PC-3 (cell line): ENCODE measurements at regions not wholly inside any gene's neighbourhood (a gene's known extent, or its start where the extent isn't known, plus 50 kb on each side); places are given as distances from the start of the nearest gene placed in this dataset.

Experiments
- ATAC-seq: fragments of 200-7000 bp; cut with Tn5 transposase; 2 replicates; pipeline ENCODE4 v1.9.1; 2020; ENCODE audit warnings: mild to moderate bottlenecking, moderate library complexity
- BruUV-seq: library from RNA; stranded (reverse); fragments of 400-500 nt; replicated peaks from 2 replicates; lab custom pipeline; 2021; lab: Mats Ljungman, UMichigan
- CTCF ChIA-PET: fragments of 300-600 bp; sonication (Branson Sonifier 250); formaldehyde crosslinking; loops from one replicate; lab custom pipeline; 2022; ENCODE audit warnings: antibody characterized with exemption; lab: Charles Lee
- POLR2A ChIA-PET: fragments of 300-600 bp; sonication (Branson Sonifier 250); formaldehyde crosslinking; loops from one replicate; lab custom pipeline; 2022; ENCODE audit warnings: antibody characterized with exemption; ENCODE audit not compliant: unreplicated experiment; lab: Charles Lee
- DNase-seq: peaks from one replicate; pipeline ENCODE4 v3.0.0-alpha.2; 2015
- H2AFZ ChIP-seq: fragments of 300-600 bp; sonication (generic); 2 replicates; pipeline ENCODE4 v1.6.0; 2016; ENCODE audit warnings: antibody characterized with exemption, low read length
- H3F3A ChIP-seq: fragments of 300-600 bp; sonication (generic); one replicate; pipeline ENCODE4 v1.6.0; 2017; ENCODE audit warnings: antibody characterized with exemption, low read length, control low read depth, mild to moderate bottlenecking; ENCODE audit not compliant: unreplicated experiment
- H3K27ac ChIP-seq: fragments of 300-600 bp; sonication (generic); 2 replicates; pipeline ENCODE4 v1.5.1; 2016; ENCODE audit warnings: mild to moderate bottlenecking, low read length
- H3K27me3 ChIP-seq: fragments of 300-600 bp; sonication (generic); 2 replicates; pipeline ENCODE4 v1.6.1; 2016; ENCODE audit warnings: low read length, mixed read lengths
- H3K36me3 ChIP-seq: fragments of 300-600 bp; sonication (generic); 2 replicates; pipeline ENCODE4 v1.6.1; 2016; ENCODE audit warnings: low read depth, mixed run types, low read length, mixed read lengths
- H3K4me1 ChIP-seq: fragments of 300-600 bp; sonication (generic); 2 replicates; pipeline ENCODE4 v1.5.1; 2016; ENCODE audit warnings: low read length; ENCODE audit not compliant: insufficient read depth
- H3K4me2 ChIP-seq: fragments of 300-600 bp; sonication (generic); 2 replicates; pipeline ENCODE4 v1.6.0; 2016; ENCODE audit warnings: low read length
- H3K4me3 ChIP-seq: fragments of 300-600 bp; sonication (generic); 2 replicates; pipeline ENCODE4 v1.5.1; 2016; ENCODE audit warnings: mild to moderate bottlenecking, low read length, mixed read lengths
- H3K79me2 ChIP-seq: fragments of 300-600 bp; sonication (generic); 2 replicates; pipeline ENCODE4 v1.6.1; 2017; ENCODE audit warnings: low read length, mixed read lengths
- H3K9ac ChIP-seq: fragments of 300-600 bp; sonication (generic); 2 replicates; pipeline ENCODE4 v1.6.0; 2016; ENCODE audit warnings: mild to moderate bottlenecking, low read length
- H3K9me2 ChIP-seq: fragments of 300-600 bp; sonication (generic); replicated peaks from 2 replicates; pipeline ENCODE4 v1.6.1; 2016; ENCODE audit warnings: mixed run types, low read length, mixed read lengths
- H3K9me3 ChIP-seq: fragments of 300-600 bp; sonication (generic); 2 replicates; pipeline ENCODE4 v1.6.1; 2016; ENCODE audit warnings: low read length, mixed read lengths
- H4K20me1 ChIP-seq: fragments of 300-600 bp; sonication (generic); 2 replicates; pipeline ENCODE4 v1.6.1; 2016; ENCODE audit warnings: low read length, mixed read lengths
- CTCF ChIP-seq: fragments of 300-600 bp; sonication (generic); conservative IDR thresholded peaks from 2 replicates; pipeline ENCODE4 v1.5.1; 2017; ENCODE audit warnings: antibody characterized with exemption, low read depth, mild to moderate bottlenecking, low read length
- EZH2 ChIP-seq: fragments of 300-600 bp; sonication (generic); IDR thresholded peaks from one replicate; pipeline ENCODE4 v1.6.1; 2017; ENCODE audit warnings: antibody characterized with exemption, mild to moderate bottlenecking, low read length; ENCODE audit not compliant: unreplicated experiment
- EZH2phosphoT487 ChIP-seq: fragments of 300-600 bp; sonication (generic); IDR thresholded peaks from 2 replicates; pipeline ENCODE4 v1.6.1; 2018; ENCODE audit warnings: mild to moderate bottlenecking, antibody characterized with exemption, low read length, borderline replicate concordance
- intact Hi-C: fragments of 100-400 bp; cut with micrococcal nuclease; formaldehyde crosslinking; loops from 2 replicates; pipeline ENCODE4 v1.9.0; 2023

- H3K4me3 ChIP-seq, result no peak overlapping the region
- BruUV-seq, result no TSS peak
- DNase-seq (no peak), ATAC-seq (no peak)
- H3K4me2 ChIP-seq, result no peak overlapping the region
- ChIA-PET CTCF (no interaction called here), POLR2A (no interaction called here)
- intact Hi-C loops, result no loop called here
- H3K9me3 ChIP-seq, result no peaks in the 10 kb centered on the region
- no peaks in the 10 kb centered on the region for H4K20me1 ChIP-seq
- H3F3A ChIP-seq, result no peaks in the 10 kb centered on the region
- no peaks in the 10 kb centered on the region for H3K27me3 ChIP-seq
- TF ChIP-seq CTCF, result no peak
- H3K4me1 ChIP-seq, result peaks cover 10% of the 10 kb centered on the region
- H2AFZ ChIP-seq, result no peak overlapping the region
- H3K79me2 ChIP-seq, result no peaks in the 10 kb centered on the region
- no peak overlapping the region for H3K27ac ChIP-seq
- H3K36me3 ChIP-seq, result no peaks in the 10 kb centered on the region
- H3K9me2 ChIP-seq, result no peaks in the 10 kb centered on the region
- no peak overlapping the region for H3K9ac ChIP-seq
Observed at GRCh38 chr10:28807760-28808613, 130.7 kb downstream of the BAMBI start.

- Histone ChIP-seq H3K9me2 (no peaks in the 10 kb centered on the region), H3K36me3 (no peaks in the 10 kb centered on the region), H3K79me2 (no peaks in the 10 kb centered on the region), H3K4me1 (peaks cover 10% of the 10 kb centered on the region), H3K4me3 (no peak overlapping the region), H3K4me2 (no peak overlapping the region), H3K27me3 (no peaks in the 10 kb centered on the region), H3K9me3 (no peaks in the 10 kb centered on the region), H3F3A (no peaks in the 10 kb centered on the region), H4K20me1 (no peaks in the 10 kb centered on the region), H3K9ac (no peak overlapping the region), H3K27ac (no peak overlapping the region), H2AFZ (no peak overlapping the region)
- intact Hi-C loops, result no loop called here
- no TSS peak for BruUV-seq
- CTCF ChIA-PET, result no interaction called here
- DNase-seq (no peak), ATAC-seq (no peak)
- POLR2A ChIA-PET, result no interaction called here
- no peak for TF ChIP-seq EZH2
- no peak for TF ChIP-seq CTCF
- TF ChIP-seq EZH2phosphoT487, result no peak
Observed at GRCh38 chr10:28808693-28809092, 131.4 kb downstream of the BAMBI start.

GRCh38 chr10:28810057-28810870 lies 132.9 kb downstream of the BAMBI start:
- H3K79me2 ChIP-seq, result no peaks in the 10 kb centered on the region
- ATAC-seq (no peak), DNase-seq (peak; percentile 4)
- H3K4me2 ChIP-seq, result peak overlapping the region; percentile 42
- H3K4me1 ChIP-seq, result peaks cover 10% of the 10 kb centered on the region
- no TSS peak for BruUV-seq
- H2AFZ ChIP-seq, result 0 out of 2 replicates have a peak overlapping the region, but pooled peaks have one; percentile 51
- intact Hi-C loops, result no loop called here
- no peaks in the 10 kb centered on the region for H3K9me3 ChIP-seq
- ChIA-PET CTCF (no interaction called here), POLR2A (no interaction called here)
- no peaks in the 10 kb centered on the region for H3K27me3 ChIP-seq
- 0 out of 2 replicates have a peak overlapping the region, but pooled peaks have one; percentile 13 for H3K27ac ChIP-seq
- no peaks in the 10 kb centered on the region for H3K9me2 ChIP-seq
- H4K20me1 ChIP-seq, result no peaks in the 10 kb centered on the region
- no peak overlapping the region for H3K4me3 ChIP-seq
- no peaks in the 10 kb centered on the region for H3F3A ChIP-seq
- no peak overlapping the region for H3K9ac ChIP-seq
- no peaks in the 10 kb centered on the region for H3K36me3 ChIP-seq
- TF ChIP-seq EZH2phosphoT487, result no peak
- no peak for TF ChIP-seq CTCF
- TF ChIP-seq EZH2, result no peak
